Loucy (cell line): ENCODE measurements at regions not wholly inside any gene's neighbourhood (a gene's known extent, or its start where the extent isn't known, plus 50 kb on each side); places are given as distances from the start of the nearest gene placed in this dataset.

ENCODE experiments used
- H2AFZ ChIP-seq: fragments of 200-600 bp; sonication (generic); 2 replicates; pipeline ENCODE4 v1.6.0; 2016; ENCODE audit warnings: antibody characterized with exemption, mild to moderate bottlenecking, low read length, moderate library complexity
- H3F3A ChIP-seq: fragments of 200-600 bp; 2 replicates; pipeline ENCODE4 v1.6.0; 2016; ENCODE audit warnings: antibody characterized with exemption, low read depth, mild to moderate bottlenecking
- H3K27me3 ChIP-seq: fragments of 200-600 bp; sonication (generic); 2 replicates; pipeline ENCODE4 v1.6.1; 2014; ENCODE audit warnings: low read length, mild to moderate bottlenecking; ENCODE audit not compliant: insufficient read depth, poor library complexity, severe bottlenecking
- H3K36me3 ChIP-seq: fragments of 200-600 bp; sonication (generic); 2 replicates; pipeline ENCODE4 v1.6.1; 2016; ENCODE audit warnings: low read length; ENCODE audit not compliant: insufficient read depth
- H3K4me1 ChIP-seq: fragments of 200-600 bp; sonication (generic); 2 replicates; pipeline ENCODE4 v1.5.1; 2014; ENCODE audit warnings: low read length, mild to moderate bottlenecking; ENCODE audit not compliant: insufficient read depth, poor library complexity, severe bottlenecking
- H3K4me2 ChIP-seq: fragments of 200-600 bp; sonication (generic); 2 replicates; pipeline ENCODE4 v1.6.0; 2014; ENCODE audit warnings: antibody characterized with exemption, low read length, low read depth, mild to moderate bottlenecking; ENCODE audit not compliant: poor library complexity, severe bottlenecking
- H3K4me3 ChIP-seq: fragments of 200-600 bp; sonication (generic); 2 replicates; pipeline ENCODE4 v1.5.1; 2014; ENCODE audit warnings: low read length, mild to moderate bottlenecking, mixed read lengths; ENCODE audit not compliant: poor library complexity, severe bottlenecking
- H3K79me2 ChIP-seq: fragments of 200-600 bp; sonication (generic); 2 replicates; pipeline ENCODE4 v1.6.1; 2014; ENCODE audit warnings: low read length; ENCODE audit not compliant: insufficient read depth
- H3K9ac ChIP-seq: fragments of 200-600 bp; sonication (generic); 2 replicates; pipeline ENCODE4 v1.6.0; 2014; ENCODE audit warnings: mild to moderate bottlenecking, low read depth, low read length, moderate library complexity; ENCODE audit not compliant: poor library complexity, severe bottlenecking
- H3K9me2 ChIP-seq: fragments of 200-600 bp; sonication (generic); replicated peaks from 2 replicates; pipeline ENCODE4 v1.6.1; 2016; ENCODE audit warnings: low read depth, low read length, mixed read lengths
- H3K9me3 ChIP-seq: fragments of 200-600 bp; sonication (generic); 2 replicates; pipeline ENCODE4 v1.6.1; 2014; ENCODE audit warnings: mild to moderate bottlenecking, antibody characterized with exemption, low read length, low read depth; ENCODE audit not compliant: insufficient read depth
- H4K20me1 ChIP-seq: fragments of 200-600 bp; sonication (generic); 2 replicates; pipeline ENCODE4 v1.6.0; 2014; ENCODE audit warnings: antibody characterized with exemption, low read length, mild to moderate bottlenecking; ENCODE audit not compliant: insufficient read depth, poor library complexity, severe bottlenecking
- CTCF ChIP-seq: fragments of 200-600 bp; sonication (generic); conservative IDR thresholded peaks from 2 replicates; pipeline ENCODE4 v1.5.1; 2014; ENCODE audit warnings: mild to moderate bottlenecking, antibody characterized with exemption, low read length
- EZH2phosphoT487 ChIP-seq: fragments of 200-600 bp; IDR thresholded peaks from 2 replicates; pipeline ENCODE4 v1.6.1; 2018; ENCODE audit warnings: antibody characterized with exemption, mild to moderate bottlenecking, moderate library complexity, borderline replicate concordance

GRCh38 chr2:217484046-217484445, 518.7 kb downstream of the TNS1 start:
- H3F3A ChIP-seq: no peaks in the 10 kb centered on the region
- H3K4me3 ChIP-seq: no peak overlapping the region
- H3K36me3 ChIP-seq: no peaks in the 10 kb centered on the region
- no peaks in the 10 kb centered on the region for H3K27me3 ChIP-seq
- H3K9ac ChIP-seq: no peak overlapping the region
- H2AFZ ChIP-seq: no peak overlapping the region
- no peaks in the 10 kb centered on the region for H3K9me3 ChIP-seq
- TF ChIP-seq EZH2phosphoT487 (no peak), CTCF (no peak)
- no peaks in the 10 kb centered on the region for H3K79me2 ChIP-seq
- no peaks in the 10 kb centered on the region for H3K9me2 ChIP-seq
- no peaks in the 10 kb centered on the region for H3K4me1 ChIP-seq
- H3K4me2 ChIP-seq: no peak overlapping the region
- H4K20me1 ChIP-seq: no peaks in the 10 kb centered on the region

- Histone ChIP-seq H3K79me2 (no peaks in the 10 kb centered on the region), H3K4me1 (no peaks in the 10 kb centered on the region), H3K9me2 (no peaks in the 10 kb centered on the region), H3K36me3 (no peaks in the 10 kb centered on the region), H3F3A (no peaks in the 10 kb centered on the region), H2AFZ (no peak overlapping the region), H3K27me3 (no peaks in the 10 kb centered on the region), H3K4me3 (no peak overlapping the region), H3K4me2 (no peak overlapping the region), H3K9me3 (no peaks in the 10 kb centered on the region), H3K9ac (no peak overlapping the region), H4K20me1 (no peaks in the 10 kb centered on the region)
- TF ChIP-seq EZH2phosphoT487 (no peak), CTCF (no peak)
These were observed 520.6 kb downstream of the TNS1 start for GRCh38 chr2:217482056-217482710.

- Histone ChIP-seq H3K9me2 (no peaks in the 10 kb centered on the region), H4K20me1 (no peaks in the 10 kb centered on the region), H2AFZ (no peak overlapping the region), H3K9me3 (no peaks in the 10 kb centered on the region), H3F3A (no peaks in the 10 kb centered on the region), H3K27me3 (no peaks in the 10 kb centered on the region), H3K36me3 (no peaks in the 10 kb centered on the region), H3K4me3 (no peak overlapping the region), H3K4me2 (no peak overlapping the region), H3K9ac (no peak overlapping the region), H3K4me1 (no peaks in the 10 kb centered on the region), H3K79me2 (no peaks in the 10 kb centered on the region)
- TF ChIP-seq EZH2phosphoT487 (no peak), CTCF (no peak)
These were observed 521.2 kb downstream of the TNS1 start for GRCh38 chr2:217481577-217481976.
